GM20000 (cell line): ENCODE measurements at regions not wholly inside any gene's neighbourhood (a gene's known extent, or its start where the extent isn't known, plus 50 kb on each side); places are given as distances from the start of the nearest gene placed in this dataset.

Experiments
- DNase-seq: peaks from one replicate; pipeline ENCODE4 v3.0.0; 2012; ENCODE audit warnings: low spot score
- TF ChIP-seq, protein P1 (sequence below): IDR thresholded peaks from 2 replicates; pipeline ENCODE4 v1.5.1; 2012; ENCODE audit warnings: mild to moderate bottlenecking, control low read depth; ENCODE audit errors: extremely low read depth, missing control alignments

DNA sequence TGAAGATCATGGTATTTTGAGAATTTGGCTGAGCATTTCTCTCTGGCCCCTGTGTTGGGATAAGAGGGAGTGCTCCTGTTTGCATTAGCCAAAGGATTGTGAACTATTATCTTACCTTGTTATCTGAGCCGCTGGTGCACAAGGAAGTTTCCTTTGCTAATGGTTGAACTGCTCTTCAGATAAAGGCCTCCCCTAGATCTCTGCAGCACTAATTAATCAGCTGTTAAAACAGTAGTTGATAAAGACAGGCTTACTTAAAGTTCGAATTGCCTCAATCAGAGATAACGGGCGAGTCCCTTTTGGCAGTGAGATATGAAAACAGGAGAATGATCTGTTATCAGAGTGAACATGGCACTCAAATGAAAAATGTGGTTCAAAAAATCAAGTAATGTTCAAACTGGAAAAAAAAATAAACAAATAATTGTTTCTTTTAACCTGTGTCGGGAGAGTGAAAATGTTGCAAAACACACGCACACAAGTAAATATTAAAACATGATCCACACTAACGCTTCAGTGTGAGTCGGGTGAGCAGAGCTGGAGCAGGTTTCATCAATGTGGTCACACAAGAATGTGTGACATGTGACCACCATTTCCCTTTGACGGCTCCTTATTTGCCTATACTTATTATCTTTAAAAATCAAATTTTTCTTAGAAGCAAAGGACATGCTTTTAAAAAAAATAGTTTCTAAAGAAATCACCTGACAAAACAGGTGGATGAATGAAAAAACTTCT lies 469.1 kb downstream of the SOX2 start:
- no peak for DNase-seq
- TF ChIP-seq, protein P1, sequence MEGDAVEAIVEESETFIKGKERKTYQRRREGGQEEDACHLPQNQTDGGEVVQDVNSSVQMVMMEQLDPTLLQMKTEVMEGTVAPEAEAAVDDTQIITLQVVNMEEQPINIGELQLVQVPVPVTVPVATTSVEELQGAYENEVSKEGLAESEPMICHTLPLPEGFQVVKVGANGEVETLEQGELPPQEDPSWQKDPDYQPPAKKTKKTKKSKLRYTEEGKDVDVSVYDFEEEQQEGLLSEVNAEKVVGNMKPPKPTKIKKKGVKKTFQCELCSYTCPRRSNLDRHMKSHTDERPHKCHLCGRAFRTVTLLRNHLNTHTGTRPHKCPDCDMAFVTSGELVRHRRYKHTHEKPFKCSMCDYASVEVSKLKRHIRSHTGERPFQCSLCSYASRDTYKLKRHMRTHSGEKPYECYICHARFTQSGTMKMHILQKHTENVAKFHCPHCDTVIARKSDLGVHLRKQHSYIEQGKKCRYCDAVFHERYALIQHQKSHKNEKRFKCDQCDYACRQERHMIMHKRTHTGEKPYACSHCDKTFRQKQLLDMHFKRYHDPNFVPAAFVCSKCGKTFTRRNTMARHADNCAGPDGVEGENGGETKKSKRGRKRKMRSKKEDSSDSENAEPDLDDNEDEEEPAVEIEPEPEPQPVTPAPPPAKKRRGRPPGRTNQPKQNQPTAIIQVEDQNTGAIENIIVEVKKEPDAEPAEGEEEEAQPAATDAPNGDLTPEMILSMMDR, result no peak

DNA sequence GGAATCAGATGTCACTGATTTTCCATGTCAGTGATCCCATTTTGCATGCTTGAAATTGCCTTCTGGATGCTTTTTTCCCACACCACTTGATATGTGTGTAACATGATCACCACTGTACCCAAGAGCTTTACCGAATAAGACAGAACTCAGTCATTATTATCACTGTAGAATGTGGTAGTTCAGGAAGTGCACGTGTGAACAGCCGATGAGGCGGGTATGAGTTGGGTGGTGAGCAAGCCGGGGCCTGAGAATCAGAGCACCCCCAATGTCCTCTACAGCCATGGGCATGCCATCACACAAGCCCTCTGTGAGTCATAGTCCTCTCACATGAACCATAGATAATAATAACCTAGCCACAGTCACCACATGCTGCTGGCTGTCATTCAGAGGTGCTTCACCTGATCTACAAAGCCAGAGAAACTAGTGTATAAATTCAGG lies 470.8 kb downstream of the SOX2 start:
- DNase-seq, result no peak
- TF ChIP-seq, protein P1, result no peak

DNA sequence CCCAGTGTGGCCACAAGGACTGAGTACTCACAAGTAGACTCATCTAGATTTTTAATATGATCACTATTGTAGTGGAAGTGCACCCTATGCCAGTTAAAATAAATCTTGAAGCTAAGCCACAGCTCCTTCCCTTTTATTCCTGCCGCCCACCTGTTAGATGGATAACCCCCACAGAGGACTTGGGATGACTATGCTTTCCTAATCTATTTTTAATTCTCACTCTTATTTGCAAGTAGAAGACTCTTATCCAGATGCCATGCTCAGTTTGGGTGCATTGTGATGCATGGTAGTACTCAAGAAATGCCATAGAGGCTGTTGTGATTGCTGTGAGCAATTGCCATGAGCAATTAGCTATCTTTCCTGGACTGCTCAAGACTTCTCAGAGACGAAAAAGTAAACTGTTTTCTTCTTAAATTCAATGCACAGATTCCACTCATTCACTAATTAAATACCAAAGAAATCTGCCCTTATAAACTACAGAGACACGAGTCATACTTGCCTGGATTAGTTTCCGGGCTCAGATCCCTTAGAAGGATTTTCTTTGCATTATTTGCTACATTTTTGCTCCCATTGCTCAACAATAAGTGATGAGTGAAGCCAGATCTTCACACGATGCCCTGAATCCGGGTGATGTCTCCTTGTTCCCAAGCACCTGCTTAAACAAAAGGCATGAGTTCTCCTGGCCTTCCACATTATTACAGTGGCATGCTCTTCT lies 472.1 kb downstream of the SOX2 start:
- no peak for DNase-seq
- TF ChIP-seq, protein P1, result no peak

DNA sequence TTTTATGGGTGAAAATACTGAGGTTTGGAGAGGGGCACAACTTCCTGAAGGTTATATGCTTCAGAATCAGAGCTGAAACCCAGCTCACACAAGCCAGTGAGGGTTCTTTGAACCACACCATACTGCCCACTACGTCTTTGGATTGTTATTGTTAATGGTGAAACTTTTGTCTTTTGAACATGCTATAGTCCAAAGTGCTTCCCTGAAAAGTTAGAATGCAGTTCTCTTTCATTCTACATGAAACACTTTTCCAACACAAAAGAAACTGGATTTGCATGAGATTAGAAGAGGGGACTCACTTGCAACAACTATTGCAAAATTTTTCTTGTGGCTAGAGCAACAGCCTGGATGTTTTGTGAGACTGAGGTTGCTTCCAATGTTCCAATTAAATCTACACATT lies 473.6 kb downstream of the SOX2 start:
- TF ChIP-seq, protein P1, result no peak
- DNase-seq, result no peak

DNA sequence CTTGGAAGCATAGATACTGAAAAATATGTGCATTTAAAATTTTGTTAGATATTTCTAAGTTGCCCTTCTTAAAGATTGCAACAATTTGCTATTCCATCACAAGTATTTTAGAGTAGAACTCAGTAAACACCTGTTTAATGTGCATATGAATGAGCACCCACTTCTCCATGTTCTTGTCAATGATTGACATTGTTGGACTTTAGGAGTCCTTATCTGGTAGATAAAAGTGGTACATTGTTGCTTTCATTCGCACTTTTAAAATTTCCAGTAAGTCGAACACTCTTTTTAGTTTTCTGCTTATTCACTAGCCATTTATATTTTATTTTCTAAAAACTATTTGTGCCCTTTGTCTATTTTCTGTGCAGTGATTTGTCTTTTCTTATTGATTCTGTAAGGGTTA lies 478.3 kb downstream of the SOX2 start:
- DNase-seq, result no peak
- TF ChIP-seq, protein P1, result no peak

DNA sequence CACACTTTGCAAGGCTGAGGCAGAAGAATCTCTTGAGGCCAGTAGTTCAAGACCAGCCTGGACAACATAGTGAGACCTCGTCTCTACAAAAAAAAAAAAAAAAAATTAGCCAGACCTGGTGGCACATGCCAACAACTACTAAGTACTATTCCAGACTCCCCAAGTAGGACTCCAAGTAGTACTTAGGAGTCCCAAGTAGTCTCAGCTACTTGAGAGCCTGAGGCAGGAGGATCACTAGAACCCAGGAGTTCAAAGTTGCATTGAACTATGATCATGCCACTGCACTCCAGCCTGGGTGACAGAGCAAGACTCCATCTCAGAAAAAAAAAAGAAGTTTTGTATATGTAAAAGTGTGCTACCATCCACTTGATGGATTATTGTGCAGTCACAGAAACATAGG lies 486.6 kb downstream of the SOX2 start:
- no peak for DNase-seq
- TF ChIP-seq, protein P1, result no peak

DNA sequence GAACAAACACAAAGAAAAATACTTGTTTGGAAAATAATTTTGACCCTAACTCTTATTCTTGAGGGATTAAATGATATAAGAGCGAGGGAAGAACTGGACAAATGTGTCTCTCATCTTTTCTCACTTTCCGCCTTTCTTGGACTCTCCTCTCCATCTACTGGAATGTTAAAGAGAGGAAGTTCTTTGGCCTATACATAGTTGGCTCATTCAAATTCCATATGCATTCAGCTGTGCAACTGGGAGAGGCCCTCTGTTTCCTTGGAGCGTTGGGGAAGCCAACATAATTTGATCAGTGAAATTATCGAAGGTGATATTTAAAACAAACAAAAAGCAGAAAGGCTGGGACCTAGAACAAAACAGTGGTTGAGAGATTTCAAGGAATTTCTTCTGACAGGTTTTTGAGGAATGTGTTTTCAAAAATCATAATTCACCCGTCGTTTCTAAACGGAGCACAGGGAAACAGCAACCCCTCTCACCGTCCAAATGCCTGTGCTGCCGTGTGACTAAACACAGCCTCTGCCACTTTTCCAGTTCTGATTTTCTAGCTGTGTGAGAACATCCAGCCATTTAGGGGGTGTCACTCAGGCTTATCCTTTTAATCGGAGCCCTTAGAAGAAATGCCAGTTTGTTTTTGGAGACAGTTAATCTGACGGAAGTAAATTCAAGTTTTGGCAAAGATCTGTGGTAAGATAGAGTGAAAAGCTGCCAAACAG lies 489.9 kb downstream of the SOX2 start:
- DNase-seq, result no peak
- TF ChIP-seq, protein P1, result no peak
